ENCODE measurements at regions not wholly inside any gene's neighbourhood (a gene's known extent, or its start where the extent isn't known, plus 50 kb on each side); places are given as distances from the start of the nearest gene placed in this dataset.

GRCh38 chr13:47680748-47681147, 320.3 kb downstream of the SUCLA2 start:
- no peak overlapping the region for H2AFZ ChIP-seq (ENCODE audit: insufficient read depth, low read depth, low read length, poor library complexity, severe bottlenecking)
- no peaks in the 10 kb centered on the region for H4K20me1 ChIP-seq (ENCODE audit: control insufficient read depth, insufficient read depth, low read length, poor library complexity, severe bottlenecking)
- H3K27me3 Mint-ChIP-seq, result peaks cover 9% of the 10 kb centered on the region
- H3K27ac Mint-ChIP-seq, result no peak overlapping the region
- no peak for ATAC-seq (ENCODE audit: low read depth)
- intact Hi-C loops (cut with micrococcal nuclease), result no loop called here
- POLR2A ChIA-PET, result no interaction called here
- TF ChIP-seq EZH2 (IDR thresholded peaks at IDR 0.05; ENCODE audit: borderline replicate concordance, insufficient read depth, low read depth, low read length, poor library complexity, severe bottlenecking) (no peak), CTCF (IDR thresholded peaks at IDR 0.05) (no peak)
- H3K9me3 ChIP-seq (ENCODE audit: control extremely low read depth in 1 of 3, control insufficient read depth in 2 of 3, insufficient read depth in 1 of 3, low read length in 2 of 3), result no peaks in the 10 kb centered on the region
- H3K4me3 Mint-ChIP-seq, result no peak overlapping the region
- peaks cover 3% of the 10 kb centered on the region for H3K9me3 Mint-ChIP-seq (ENCODE audit: insufficient read depth)
- H3K27ac ChIP-seq (ENCODE audit: low read length in 2 of 2), result no peak overlapping the region
- CTCF ChIA-PET, result no interaction called here
- no peak for DNase-seq
- H3K36me3 ChIP-seq (replicated peaks in 1 of 2; ENCODE audit: control extremely low read depth in 1 of 2, control insufficient read depth in 1 of 2, extremely low read depth in 1 of 2, insufficient read depth in 2 of 2, low read length in 1 of 2), result no peaks in the 10 kb centered on the region
- no peaks in the 10 kb centered on the region for H3K4me1 ChIP-seq (ENCODE audit: control insufficient read depth in 2 of 2, insufficient read depth in 2 of 2, low read length in 2 of 2)
- no peak overlapping the region for H3K4me2 ChIP-seq (replicated peaks; ENCODE audit: low read depth, low read length, poor library complexity, severe bottlenecking)
- H3K27me3 ChIP-seq (replicated peaks in 1 of 4; ENCODE audit: control extremely low read depth in 1 of 4, control insufficient read depth in 3 of 4, insufficient read depth in 4 of 4, low read length in 3 of 4), result no peaks in the 10 kb centered on the region
- no peak overlapping the region for H3K4me3 ChIP-seq (ENCODE audit: control extremely low read depth in 1 of 5, extremely low read depth in 1 of 5, insufficient read depth in 1 of 5, low read depth in 2 of 5, low read length in 4 of 5)
- no peaks in the 10 kb centered on the region for H3K4me1 Mint-ChIP-seq
- no peaks in the 10 kb centered on the region for H3K79me2 ChIP-seq (ENCODE audit: control insufficient read depth, insufficient read depth, low read length)
- no CpG with 5 or more reads among the region's 2 CpGs for WGBS (ENCODE audit: insufficient coverage)
- no peak overlapping the region for H3K9ac ChIP-seq (ENCODE audit: low read length)

GRCh38 chr13:47679401-47679800, 321.7 kb downstream of the SUCLA2 start:
- H3K4me3 Mint-ChIP-seq, result no peak overlapping the region
- H3K9me3 ChIP-seq (ENCODE audit: control extremely low read depth in 1 of 3, control insufficient read depth in 2 of 3, insufficient read depth in 1 of 3, low read length in 2 of 3), result no peaks in the 10 kb centered on the region
- peaks cover 9% of the 10 kb centered on the region for H3K27me3 Mint-ChIP-seq
- H3K79me2 ChIP-seq (ENCODE audit: control insufficient read depth, insufficient read depth, low read length), result no peaks in the 10 kb centered on the region
- DNase-seq, result no peak
- no peak overlapping the region for H3K4me2 ChIP-seq (replicated peaks; ENCODE audit: low read depth, low read length, poor library complexity, severe bottlenecking)
- no peak for ATAC-seq (ENCODE audit: low read depth)
- H3K36me3 ChIP-seq (replicated peaks in 1 of 2; ENCODE audit: control extremely low read depth in 1 of 2, control insufficient read depth in 1 of 2, extremely low read depth in 1 of 2, insufficient read depth in 2 of 2, low read length in 1 of 2), result no peaks in the 10 kb centered on the region
- no peaks in the 10 kb centered on the region for H3K27me3 ChIP-seq (replicated peaks in 1 of 4; ENCODE audit: control extremely low read depth in 1 of 4, control insufficient read depth in 3 of 4, insufficient read depth in 4 of 4, low read length in 3 of 4)
- CTCF ChIA-PET, result no interaction called here
- 64% methylated on average over 1 of the region's 1 CpG for WGBS (ENCODE audit: insufficient coverage)
- H2AFZ ChIP-seq (ENCODE audit: insufficient read depth, low read depth, low read length, poor library complexity, severe bottlenecking), result no peak overlapping the region
- H3K4me1 Mint-ChIP-seq, result no peaks in the 10 kb centered on the region
- H3K9me3 Mint-ChIP-seq (ENCODE audit: insufficient read depth), result no peaks in the 10 kb centered on the region
- TF ChIP-seq EZH2 (IDR thresholded peaks at IDR 0.05; ENCODE audit: borderline replicate concordance, insufficient read depth, low read depth, low read length, poor library complexity, severe bottlenecking) (no peak), CTCF (IDR thresholded peaks at IDR 0.05) (no peak)
- H3K9ac ChIP-seq (ENCODE audit: low read length), result no peak overlapping the region
- POLR2A ChIA-PET, result no interaction called here
- intact Hi-C loops (cut with micrococcal nuclease), result no loop called here
- no peak overlapping the region for H3K27ac Mint-ChIP-seq
- no peaks in the 10 kb centered on the region for H3K4me1 ChIP-seq (ENCODE audit: control insufficient read depth in 2 of 2, insufficient read depth in 2 of 2, low read length in 2 of 2)
- no peak overlapping the region for H3K4me3 ChIP-seq (ENCODE audit: control extremely low read depth in 1 of 5, extremely low read depth in 1 of 5, insufficient read depth in 1 of 5, low read depth in 2 of 5, low read length in 4 of 5)
- H3K27ac ChIP-seq (ENCODE audit: low read length in 2 of 2), result no peak overlapping the region
- H4K20me1 ChIP-seq (ENCODE audit: control insufficient read depth, insufficient read depth, low read length, poor library complexity, severe bottlenecking), result no peaks in the 10 kb centered on the region

All from B cell (primary cell).